ENCODE measurements at regions not wholly inside any gene's neighbourhood (a gene's known extent, or its start where the extent isn't known, plus 50 kb on each side); places are given as distances from the start of the nearest gene placed in this dataset.
A peak's percentile ranks its signal among the peaks of the same experiment; 100 is the strongest.

DNA sequence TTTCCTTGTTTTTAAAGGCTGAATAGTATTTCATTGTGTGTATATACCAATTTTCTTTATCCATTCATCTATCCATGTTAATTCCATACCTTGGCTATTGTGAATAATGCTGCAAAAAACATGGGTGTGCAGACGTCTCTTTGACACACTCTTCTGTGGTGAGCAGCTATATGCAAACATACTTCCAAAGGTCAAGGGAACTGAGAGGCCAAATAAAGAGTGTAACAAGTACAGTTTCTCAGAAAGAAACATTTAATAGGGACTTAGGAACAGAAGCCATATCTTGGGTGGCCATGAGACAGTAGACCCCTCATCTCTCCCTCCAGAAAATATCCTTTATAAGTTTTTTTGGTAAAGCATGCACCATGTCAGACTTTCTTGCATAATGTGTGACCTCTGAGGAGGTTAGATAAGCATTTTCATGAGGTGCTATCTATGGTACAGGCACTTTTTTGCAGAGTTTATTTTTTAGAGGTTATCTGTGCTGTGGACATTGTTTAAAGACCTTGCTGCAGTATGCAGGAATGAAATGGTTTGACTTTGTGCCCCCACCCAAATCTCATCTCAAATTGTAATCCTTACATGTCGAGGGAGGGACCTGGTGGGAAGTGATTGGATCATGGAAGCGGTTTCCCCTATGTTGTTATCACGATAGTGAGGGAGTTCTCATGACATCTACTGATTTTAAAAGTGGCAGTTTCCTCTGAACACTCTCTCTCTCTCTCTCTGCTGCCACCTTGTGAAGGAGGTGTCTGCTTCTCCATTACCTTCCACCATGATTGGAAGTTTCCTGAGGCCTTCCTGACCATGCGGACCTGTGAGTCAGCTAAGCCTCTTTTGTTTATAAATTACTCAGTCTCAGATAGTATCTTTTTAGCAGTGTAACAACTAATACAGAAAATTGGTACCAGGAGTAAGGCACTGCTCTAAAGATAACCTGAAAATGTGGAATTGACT lies 1202.3 kb downstream of the GALC start:
- no peak for DNase-seq (ENCODE audit: low read depth, low spot score)
- Histone ChIP-seq H3K4me3 (ENCODE audit: low read depth, low read length) (no peak overlapping the region), H3K27ac (ENCODE audit: low read depth, low read length) (no peak overlapping the region), H3K27me3 (ENCODE audit: control insufficient read depth, insufficient read depth, low read length) (no peaks in the 10 kb centered on the region), H3K9me3 (ENCODE audit: control insufficient read depth, insufficient read depth, low read length) (peaks cover 7% of the 10 kb centered on the region; the same call in 1 of the 2 replicates)
- TF ChIP-seq, protein P1, sequence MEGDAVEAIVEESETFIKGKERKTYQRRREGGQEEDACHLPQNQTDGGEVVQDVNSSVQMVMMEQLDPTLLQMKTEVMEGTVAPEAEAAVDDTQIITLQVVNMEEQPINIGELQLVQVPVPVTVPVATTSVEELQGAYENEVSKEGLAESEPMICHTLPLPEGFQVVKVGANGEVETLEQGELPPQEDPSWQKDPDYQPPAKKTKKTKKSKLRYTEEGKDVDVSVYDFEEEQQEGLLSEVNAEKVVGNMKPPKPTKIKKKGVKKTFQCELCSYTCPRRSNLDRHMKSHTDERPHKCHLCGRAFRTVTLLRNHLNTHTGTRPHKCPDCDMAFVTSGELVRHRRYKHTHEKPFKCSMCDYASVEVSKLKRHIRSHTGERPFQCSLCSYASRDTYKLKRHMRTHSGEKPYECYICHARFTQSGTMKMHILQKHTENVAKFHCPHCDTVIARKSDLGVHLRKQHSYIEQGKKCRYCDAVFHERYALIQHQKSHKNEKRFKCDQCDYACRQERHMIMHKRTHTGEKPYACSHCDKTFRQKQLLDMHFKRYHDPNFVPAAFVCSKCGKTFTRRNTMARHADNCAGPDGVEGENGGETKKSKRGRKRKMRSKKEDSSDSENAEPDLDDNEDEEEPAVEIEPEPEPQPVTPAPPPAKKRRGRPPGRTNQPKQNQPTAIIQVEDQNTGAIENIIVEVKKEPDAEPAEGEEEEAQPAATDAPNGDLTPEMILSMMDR (IDR thresholded peaks at IDR 0.05; ENCODE audit: low read depth, low read length): no peak
- ChIA-PET CTCF (no interaction called here), POLR2A (no interaction called here)

DNA sequence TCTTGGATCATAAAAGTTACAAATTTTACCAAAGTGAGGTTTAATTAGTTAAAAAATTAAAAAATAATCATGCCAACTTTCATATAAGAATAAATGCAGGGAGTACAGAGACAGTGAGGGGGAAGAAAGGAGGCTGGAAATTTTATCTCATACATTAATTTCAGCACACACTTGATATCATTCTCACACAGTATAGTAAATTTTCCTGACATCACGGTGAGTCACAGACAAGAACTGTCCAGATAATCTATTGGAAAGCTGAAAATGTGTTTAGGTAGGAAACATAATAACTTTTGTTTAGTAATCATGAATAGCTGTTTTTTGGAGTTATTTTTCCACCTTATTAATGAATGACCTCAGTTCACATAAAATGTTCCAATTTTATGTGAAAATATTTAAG lies 1204.8 kb downstream of the GALC start:
- Histone ChIP-seq H3K27ac (ENCODE audit: low read depth, low read length) (no peak overlapping the region), H3K9me3 (ENCODE audit: control insufficient read depth, insufficient read depth, low read length) (peaks cover 7% of the 10 kb centered on the region; the same call in 1 of the 2 replicates), H3K27me3 (ENCODE audit: control insufficient read depth, insufficient read depth, low read length) (no peaks in the 10 kb centered on the region), H3K4me3 (ENCODE audit: low read depth, low read length) (no peak overlapping the region)
- TF ChIP-seq, protein P1 (IDR thresholded peaks at IDR 0.05; ENCODE audit: low read depth, low read length): no peak
- CTCF ChIA-PET: no interaction called here
- POLR2A ChIA-PET: no interaction called here
- DNase-seq (ENCODE audit: low read depth, low spot score): no peak

DNA sequence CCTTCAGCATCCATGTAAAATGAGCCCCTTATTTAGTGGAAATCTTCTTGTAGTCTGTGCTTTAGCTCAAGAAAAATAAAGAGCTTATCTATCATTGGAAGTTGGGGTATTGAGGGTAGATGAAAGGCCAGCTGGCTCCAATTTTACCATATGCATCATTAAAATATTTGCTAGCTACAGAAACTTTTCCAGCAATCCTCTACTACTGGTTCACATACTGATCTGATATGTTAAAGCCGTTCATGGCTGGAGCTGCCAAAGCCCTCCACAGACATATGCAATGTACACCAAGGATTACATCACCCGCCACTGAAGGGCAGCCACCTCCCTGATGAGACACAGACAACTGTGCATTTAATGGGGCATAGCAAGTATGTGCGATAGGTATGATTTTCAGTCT lies 1205.3 kb downstream of the GALC start:
- CTCF ChIA-PET: no interaction called here
- peak; percentile 45 for DNase-seq (ENCODE audit: low read depth, low spot score)
- no peak overlapping the region for H3K4me3 ChIP-seq (ENCODE audit: low read depth, low read length)
- peaks cover 7% of the 10 kb centered on the region; the same call in 1 of the 2 replicates for H3K9me3 ChIP-seq (ENCODE audit: control insufficient read depth, insufficient read depth, low read length)
- H3K27ac ChIP-seq (ENCODE audit: low read depth, low read length): no peak overlapping the region
- POLR2A ChIA-PET: no interaction called here
- H3K27me3 ChIP-seq (ENCODE audit: control insufficient read depth, insufficient read depth, low read length): no peaks in the 10 kb centered on the region
- TF ChIP-seq, protein P1 (IDR thresholded peaks at IDR 0.05; ENCODE audit: low read depth, low read length): no peak

DNA sequence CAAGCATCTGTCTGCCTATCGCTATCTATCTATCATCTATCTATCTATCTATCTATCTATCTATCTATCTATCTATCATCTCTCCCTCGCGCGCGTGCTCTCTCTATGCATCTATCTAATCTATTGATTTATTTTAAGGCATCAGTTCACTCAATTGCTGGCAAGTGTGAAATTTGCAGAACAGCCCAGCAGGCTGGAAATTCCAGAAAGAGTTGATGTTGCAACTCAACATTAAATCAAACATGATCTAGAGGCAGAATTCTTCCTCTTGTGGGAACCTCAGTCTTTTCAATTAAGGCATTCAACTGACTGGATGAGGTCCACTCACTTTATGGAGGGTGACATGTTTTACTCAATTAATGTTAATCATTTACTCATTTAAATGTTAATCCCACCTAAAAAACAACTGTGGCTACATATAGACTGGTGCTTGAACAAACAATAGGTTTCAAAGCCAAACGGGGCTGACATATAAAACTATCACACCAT lies 1210.8 kb downstream of the GALC start:
- H3K4me3 ChIP-seq (ENCODE audit: low read depth, low read length): no peak overlapping the region
- H3K9me3 ChIP-seq (ENCODE audit: control insufficient read depth, insufficient read depth, low read length): no peaks in the 10 kb centered on the region
- CTCF ChIA-PET: no interaction called here
- POLR2A ChIA-PET: no interaction called here
- TF ChIP-seq, protein P1 (IDR thresholded peaks at IDR 0.05; ENCODE audit: low read depth, low read length): no peak
- DNase-seq (ENCODE audit: low read depth, low spot score): no peak
- no peaks in the 10 kb centered on the region for H3K27me3 ChIP-seq (ENCODE audit: control insufficient read depth, insufficient read depth, low read length)
- H3K27ac ChIP-seq (ENCODE audit: low read depth, low read length): no peak overlapping the region

DNA sequence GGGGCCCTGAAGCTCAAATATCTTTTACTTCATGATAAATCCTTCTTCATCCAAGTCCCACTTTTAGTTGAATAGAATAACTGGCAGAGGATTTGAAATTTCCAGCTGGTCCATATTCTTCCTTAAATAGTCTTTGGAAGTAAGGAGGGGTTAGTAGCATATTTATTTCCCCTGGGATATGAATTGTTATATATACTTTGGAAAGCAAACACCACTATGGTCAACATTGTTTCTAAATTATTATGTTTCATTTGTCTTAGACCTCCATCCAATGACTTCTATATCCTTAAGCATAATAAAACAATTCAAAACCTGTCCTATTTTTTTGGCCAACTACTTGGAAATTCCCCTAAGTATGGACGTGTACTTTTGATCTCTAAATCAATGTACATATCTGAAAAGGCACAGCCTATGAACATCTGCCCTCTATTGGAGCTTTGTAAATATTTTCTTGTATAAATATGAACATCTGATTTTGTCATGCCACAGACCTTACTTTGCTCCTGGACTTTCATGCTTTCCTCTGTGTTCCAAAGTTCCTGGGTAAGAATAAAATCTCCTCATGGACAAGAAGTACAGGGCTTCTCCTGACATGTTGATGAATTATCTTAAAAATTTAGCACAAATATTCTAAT lies 1212.0 kb downstream of the GALC start:
- Histone ChIP-seq H3K27ac (ENCODE audit: low read depth, low read length) (no peak overlapping the region), H3K4me3 (ENCODE audit: low read depth, low read length) (no peak overlapping the region), H3K9me3 (ENCODE audit: control insufficient read depth, insufficient read depth, low read length) (no peaks in the 10 kb centered on the region), H3K27me3 (ENCODE audit: control insufficient read depth, insufficient read depth, low read length) (no peaks in the 10 kb centered on the region)
- TF ChIP-seq, protein P1 (IDR thresholded peaks at IDR 0.05; ENCODE audit: low read depth, low read length): peak; percentile 39
- POLR2A ChIA-PET: no interaction called here
- CTCF ChIA-PET: no interaction called here
- DNase-seq (ENCODE audit: low read depth, low spot score): no peak

All from AG04450 (cell line).